Brain microvascular endothelial cell (primary cell): ENCODE measurements at regions not wholly inside any gene's neighbourhood (a gene's known extent, or its start where the extent isn't known, plus 50 kb on each side); places are given as distances from the start of the nearest gene placed in this dataset.

Experiments
- DNase-seq: peaks from one replicate; pipeline ENCODE4 v3.0.0-alpha.2; 2020
- H3K27ac ChIP-seq: fragments of 250-450 bp; sonication (Bioruptor Pico); 2 replicates; pipeline ENCODE4 v1.5.1; 2020; ENCODE audit warnings: mild to moderate bottlenecking, moderate library complexity
- H3K27me3 ChIP-seq: fragments of 250-450 bp; sonication (Bioruptor Pico); replicated peaks from 2 replicates; pipeline ENCODE4 v1.5.1; 2020; ENCODE audit warnings: mild to moderate bottlenecking
- H3K36me3 ChIP-seq: fragments of 250-450 bp; sonication (Bioruptor Pico); replicated peaks from 2 replicates; pipeline ENCODE4 v1.5.1; 2020; ENCODE audit warnings: mild to moderate bottlenecking
- H3K4me3 ChIP-seq: 2 replicates; pipeline ENCODE4 v1.5.1; 2011; ENCODE audit warnings: low read depth, mild to moderate bottlenecking, control low read depth, low read length, moderate library complexity
- in situ Hi-C: cut with HindIII; loops from 2 replicates; pipeline ENCODE4 v1.10.0; 2017; ENCODE audit warnings: low sequenced_read_pairs, low pct_ligation_motif_present
- TF ChIP-seq, protein P1 (sequence below): IDR thresholded peaks from 2 replicates; pipeline ENCODE4 v1.5.1; 2011; ENCODE audit warnings: low read depth, mild to moderate bottlenecking, moderate library complexity, low read length, control low read depth, inconsistent platforms; ENCODE audit errors: missing control alignments

DNA sequence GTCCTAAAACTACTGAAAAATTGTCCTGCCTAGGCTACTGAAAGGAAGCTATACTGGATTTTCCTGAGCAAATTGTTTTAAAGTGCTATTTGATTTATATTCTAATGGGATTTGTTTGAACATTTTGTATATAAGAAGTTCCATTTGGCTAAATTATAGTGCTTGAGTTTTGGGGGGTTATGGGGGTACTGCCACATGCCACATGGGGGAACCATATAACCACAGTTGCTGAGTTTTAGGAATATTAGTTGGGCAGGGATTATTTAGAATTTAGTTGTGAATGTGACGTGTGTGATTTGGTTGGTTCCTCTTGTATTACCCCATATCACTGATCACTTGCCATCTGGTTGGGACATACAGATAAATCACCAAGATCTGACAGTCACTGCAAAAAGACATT is 224.5 kb upstream of the TAPT1 start:
- H3K27me3 ChIP-seq = no peaks in the 10 kb centered on the region
- H3K27ac ChIP-seq = no peak overlapping the region
- TF ChIP-seq, protein P1, sequence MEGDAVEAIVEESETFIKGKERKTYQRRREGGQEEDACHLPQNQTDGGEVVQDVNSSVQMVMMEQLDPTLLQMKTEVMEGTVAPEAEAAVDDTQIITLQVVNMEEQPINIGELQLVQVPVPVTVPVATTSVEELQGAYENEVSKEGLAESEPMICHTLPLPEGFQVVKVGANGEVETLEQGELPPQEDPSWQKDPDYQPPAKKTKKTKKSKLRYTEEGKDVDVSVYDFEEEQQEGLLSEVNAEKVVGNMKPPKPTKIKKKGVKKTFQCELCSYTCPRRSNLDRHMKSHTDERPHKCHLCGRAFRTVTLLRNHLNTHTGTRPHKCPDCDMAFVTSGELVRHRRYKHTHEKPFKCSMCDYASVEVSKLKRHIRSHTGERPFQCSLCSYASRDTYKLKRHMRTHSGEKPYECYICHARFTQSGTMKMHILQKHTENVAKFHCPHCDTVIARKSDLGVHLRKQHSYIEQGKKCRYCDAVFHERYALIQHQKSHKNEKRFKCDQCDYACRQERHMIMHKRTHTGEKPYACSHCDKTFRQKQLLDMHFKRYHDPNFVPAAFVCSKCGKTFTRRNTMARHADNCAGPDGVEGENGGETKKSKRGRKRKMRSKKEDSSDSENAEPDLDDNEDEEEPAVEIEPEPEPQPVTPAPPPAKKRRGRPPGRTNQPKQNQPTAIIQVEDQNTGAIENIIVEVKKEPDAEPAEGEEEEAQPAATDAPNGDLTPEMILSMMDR = peak; percentile 21
- no peak for DNase-seq
- in situ Hi-C loops = no loop called here
- H3K4me3 ChIP-seq = no peak overlapping the region
- no peaks in the 10 kb centered on the region for H3K36me3 ChIP-seq

DNA sequence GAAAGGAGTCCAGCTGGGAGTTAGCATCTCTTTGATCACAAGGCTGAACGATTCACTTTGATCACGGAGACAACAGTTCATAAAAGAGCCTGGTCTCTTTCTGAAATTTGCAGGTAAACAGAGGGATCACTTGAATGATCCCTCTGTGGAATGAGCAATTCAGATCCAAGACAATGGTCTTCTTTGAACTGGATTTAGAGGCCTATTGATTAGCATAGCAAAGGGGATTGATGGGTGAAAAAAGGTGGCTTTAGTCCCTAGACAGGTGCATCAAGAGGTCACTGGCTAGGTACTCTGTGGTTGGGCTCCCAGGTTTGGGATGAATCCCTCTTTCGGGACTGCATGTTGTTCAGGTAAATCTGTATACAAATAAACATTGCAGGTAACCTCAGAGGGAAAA is 223.8 kb upstream of the TAPT1 start:
- no peak overlapping the region for H3K27ac ChIP-seq
- in situ Hi-C loops = no loop called here
- DNase-seq = no peak
- H3K36me3 ChIP-seq = no peaks in the 10 kb centered on the region
- no peak overlapping the region for H3K4me3 ChIP-seq
- TF ChIP-seq, protein P1 = no peak
- H3K27me3 ChIP-seq = no peaks in the 10 kb centered on the region

DNA sequence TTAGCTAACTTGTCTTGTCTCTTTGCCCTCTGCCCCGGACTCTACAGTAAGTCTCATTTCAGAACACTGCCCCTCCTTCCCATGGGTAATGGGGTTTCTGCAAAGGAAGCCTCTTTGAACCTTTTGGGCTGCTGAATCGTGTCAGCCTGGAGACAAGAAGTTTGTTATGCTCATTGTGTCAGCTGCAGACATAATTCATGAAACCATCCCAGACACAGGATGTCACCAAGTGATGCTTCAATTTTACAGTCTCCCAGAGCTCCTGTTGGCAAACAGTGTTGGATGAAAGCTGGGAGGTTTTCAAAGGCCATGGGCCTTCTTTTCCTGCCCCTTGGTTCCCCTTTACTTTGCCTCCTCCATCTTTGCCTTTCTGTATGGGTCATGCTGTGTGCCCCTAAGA is 223.1 kb upstream of the TAPT1 start:
- in situ Hi-C loops = no loop called here
- Histone ChIP-seq H3K36me3 (no peaks in the 10 kb centered on the region), H3K27me3 (no peaks in the 10 kb centered on the region), H3K27ac (no peak overlapping the region), H3K4me3 (no peak overlapping the region)
- DNase-seq = no peak
- TF ChIP-seq, protein P1 = no peak

DNA sequence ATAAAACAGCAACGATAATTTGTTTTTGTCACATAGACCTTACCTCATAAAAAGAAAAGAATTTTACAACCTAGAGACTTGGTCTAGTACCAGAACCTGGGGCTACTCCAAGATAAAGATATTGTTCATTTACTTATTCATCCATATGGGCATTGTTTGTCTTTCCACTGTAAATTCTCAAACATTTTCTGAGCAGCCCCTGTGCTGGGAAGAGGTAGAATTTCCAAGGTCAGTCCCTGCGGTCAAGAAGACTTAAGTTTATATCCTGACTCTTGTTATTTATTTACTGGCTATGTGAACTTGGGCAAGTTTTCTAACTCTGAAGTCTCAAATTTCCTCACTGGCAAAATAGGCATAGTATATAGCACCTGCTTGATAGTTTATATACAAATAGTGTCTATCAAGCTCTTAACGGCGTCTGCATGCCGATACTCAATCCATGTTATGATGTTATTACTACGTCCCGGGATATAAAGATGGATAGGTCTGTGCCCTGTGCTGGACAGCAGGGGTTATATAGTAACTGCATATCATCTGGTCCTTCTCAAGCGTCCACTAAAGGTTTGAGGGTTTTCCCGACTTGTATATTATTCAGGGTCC is 222.1 kb upstream of the TAPT1 start:
- in situ Hi-C loops = no loop called here
- no peaks in the 10 kb centered on the region for H3K36me3 ChIP-seq
- H3K27me3 ChIP-seq = no peaks in the 10 kb centered on the region
- no peak overlapping the region for H3K4me3 ChIP-seq
- TF ChIP-seq, protein P1 = no peak
- H3K27ac ChIP-seq = no peak overlapping the region
- no peak for DNase-seq

DNA sequence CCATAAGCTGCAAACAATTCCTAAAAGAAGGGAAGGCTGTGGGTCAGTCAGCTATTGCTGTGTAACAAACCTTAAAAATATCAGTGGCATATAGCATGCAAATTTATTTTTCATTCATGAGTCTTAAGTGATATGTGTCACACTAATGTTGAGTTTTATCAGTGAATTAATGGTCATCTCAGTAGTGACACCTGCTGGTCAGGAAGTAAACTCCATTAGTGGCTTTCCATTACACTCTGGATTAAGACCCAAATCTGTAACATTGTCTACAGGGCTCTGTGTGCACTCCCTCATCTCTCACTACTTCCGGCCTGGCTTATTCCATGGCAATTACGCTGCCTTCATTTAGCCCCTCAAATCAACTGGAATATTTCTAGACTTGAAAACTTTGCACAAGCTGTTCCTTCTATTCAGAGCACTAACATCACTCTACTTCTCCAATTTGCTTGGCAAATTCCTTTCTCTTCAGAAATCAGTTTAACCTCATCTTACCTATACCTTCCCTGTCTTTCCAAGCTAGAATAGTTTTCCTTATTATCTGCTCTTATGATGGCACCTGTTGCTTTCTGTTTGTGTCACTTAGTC is 217.3 kb upstream of the TAPT1 start:
- no peaks in the 10 kb centered on the region for H3K27me3 ChIP-seq
- in situ Hi-C loops = no loop called here
- DNase-seq = peak; percentile 39
- no peak overlapping the region for H3K27ac ChIP-seq
- TF ChIP-seq, protein P1 = peak; percentile 58
- H3K4me3 ChIP-seq = no peak overlapping the region
- H3K36me3 ChIP-seq = no peaks in the 10 kb centered on the region

DNA sequence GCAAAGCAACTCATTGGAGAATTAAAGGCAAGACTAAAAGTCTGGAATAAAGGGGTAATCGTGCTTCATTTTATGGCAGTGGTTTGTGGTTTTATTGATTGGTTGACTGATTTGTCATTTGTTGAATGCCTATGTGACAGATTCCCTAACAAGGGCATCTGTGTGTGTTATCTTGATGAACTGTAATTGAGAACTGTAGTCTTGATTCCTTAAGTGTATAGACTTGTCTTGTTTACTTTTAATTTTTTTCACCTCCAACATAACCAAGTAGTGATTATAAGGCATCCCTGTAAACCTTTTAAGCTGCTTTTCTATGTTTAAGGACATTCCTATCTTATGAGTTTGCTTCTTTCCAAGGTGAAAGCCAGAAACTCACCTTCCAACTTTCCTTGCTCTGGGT is 216.0 kb upstream of the TAPT1 start:
- DNase-seq = no peak
- TF ChIP-seq, protein P1 = no peak
- no peak overlapping the region for H3K27ac ChIP-seq
- H3K36me3 ChIP-seq = no peaks in the 10 kb centered on the region
- no peak overlapping the region for H3K4me3 ChIP-seq
- no peaks in the 10 kb centered on the region for H3K27me3 ChIP-seq
- in situ Hi-C loops = no loop called here
